Right lobe of liver (tissue), 6 donors: ENCODE measurements at regions not wholly inside any gene's neighbourhood (a gene's known extent, or its start where the extent isn't known, plus 50 kb on each side); places are given as distances from the start of the nearest gene placed in this dataset.

Source experiments
- ATAC-seq, 4 donors: fragments of 200-7000 bp; cut with Tn5 transposase; one replicate each; pipeline ENCODE4 v1.9.1; 2020; ENCODE audit warnings: mild to moderate bottlenecking in 4 of 4, moderate library complexity in 4 of 4
- DNase-seq, 3 donors: peaks; one replicate each; pipeline ENCODE4 v3.0.0-alpha.2; 2020
- H3K27ac ChIP-seq, 3 donors: fragments of 200-600 bp; one replicate each; pipeline ENCODE4 v1.8.0; 2022
- H3K27me3 ChIP-seq, 2 donors: fragments of 200-600 bp; one replicate each; pipeline ENCODE4 v1.8.0; 2022
- H3K36me3 ChIP-seq, 4 donors: fragments of 200-600 bp; sonication (generic) in 1 of 4; one replicate each; pipeline versions ENCODE4 v1.5.1 to v1.8.0; 2017 to 2022; ENCODE audit warnings: control low read depth in 1 of 4
- H3K4me1 ChIP-seq, 4 donors: fragments of 200-600 bp; sonication (generic) in 1 of 4; one replicate each; pipeline versions ENCODE4 v1.5.1 to v1.8.0; 2017 to 2022; ENCODE audit warnings: control low read depth in 1 of 4
- H3K4me3 ChIP-seq, 3 donors: fragments of 200-600 bp; one replicate each; pipeline ENCODE4 v1.8.0; 2022
- H3K9me3 ChIP-seq, 4 donors: fragments of 200-600 bp; sonication (generic) in 1 of 4; one replicate each; pipeline versions ENCODE4 v1.5.1 to v1.8.0; 2017 to 2022; ENCODE audit warnings: control low read depth in 1 of 4
- POLR2A ChIP-seq: fragments of 450-650 bp; IDR thresholded peaks from one replicate; pipeline ENCODE4 v1.6.1; 2017; ENCODE audit warnings: antibody characterized with exemption, mild to moderate bottlenecking
- WGBS: methylation state at CpG from one replicate; pipeline ENCODE4 v1.1.6; 2018; ENCODE audit warnings: low coverage, low lambda C conversion rate; ENCODE audit not compliant: insufficient coverage; ENCODE audit errors: missing lambda C conversion rate; 5-methylcytosine and 5-hydroxymethylcytosine counted together
- intact Hi-C, 2 donors: fragments of 100-400 bp; cut with DNase I; formaldehyde crosslinking; loops; one replicate each; pipeline versions ENCODE4 v1.11.2 to v1.14.1; 2022
- TF ChIP-seq, protein P1 (sequence below), 4 donors: fragments of 200-600 bp in 3 of 4; fragments of 450-650 bp in 1 of 4; IDR thresholded peaks; one replicate each; pipeline versions ENCODE4 v1.5.1 to v1.8.0; 2016 to 2022; ENCODE audit warnings: antibody characterized with exemption in 4 of 4, mild to moderate bottlenecking in 2 of 4
- donor health status: DM: no; HTN: yes; CAD: no.
- donor health status: DM: no; HTN: no; CAD: no.
- donor health status: DM: no; HTN: no; CAD: no.
- donor health status: DM: no; HTN: yes; CAD: no.
- donor health status: DM: no; HTN: yes; CAD: no.

DNA sequence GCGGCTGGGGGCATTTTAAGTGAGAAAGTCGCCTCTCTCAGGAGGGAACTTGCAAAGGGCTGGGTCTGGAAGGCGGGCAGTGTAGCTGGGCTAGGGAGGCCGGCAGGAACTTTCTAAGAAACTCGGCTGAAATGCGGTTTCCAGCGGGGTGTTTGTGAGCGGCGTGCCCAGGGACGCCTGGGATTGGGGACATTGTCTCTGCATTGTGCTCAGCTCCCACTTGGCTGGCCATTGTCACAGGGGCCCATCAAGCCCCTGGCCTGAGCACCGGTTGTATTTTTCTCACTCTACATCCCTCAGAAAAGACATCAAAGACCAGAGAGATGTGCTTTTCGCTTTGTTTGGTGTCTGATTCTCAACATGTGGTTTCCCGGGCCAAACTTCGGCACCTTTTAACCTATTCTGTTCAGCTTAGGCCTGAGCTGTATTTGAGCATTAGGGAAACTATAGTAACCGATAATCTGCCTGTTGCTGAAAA is 291.1 kb upstream of the IRX3 start:
- no peaks in the 10 kb centered on the region for H3K4me1 ChIP-seq
- no peak overlapping the region for H3K27ac ChIP-seq
- H3K9me3 ChIP-seq = no peaks in the 10 kb centered on the region
- no peaks in the 10 kb centered on the region for H3K27me3 ChIP-seq
- 29% methylated on average over 11 of the region's 15 CpGs for WGBS
- ATAC-seq = no peak
- H3K4me3 ChIP-seq = no peak overlapping the region
- intact Hi-C loops = no loop called here
- no peak for DNase-seq
- H3K36me3 ChIP-seq = no peaks in the 10 kb centered on the region
- TF ChIP-seq, protein P1, sequence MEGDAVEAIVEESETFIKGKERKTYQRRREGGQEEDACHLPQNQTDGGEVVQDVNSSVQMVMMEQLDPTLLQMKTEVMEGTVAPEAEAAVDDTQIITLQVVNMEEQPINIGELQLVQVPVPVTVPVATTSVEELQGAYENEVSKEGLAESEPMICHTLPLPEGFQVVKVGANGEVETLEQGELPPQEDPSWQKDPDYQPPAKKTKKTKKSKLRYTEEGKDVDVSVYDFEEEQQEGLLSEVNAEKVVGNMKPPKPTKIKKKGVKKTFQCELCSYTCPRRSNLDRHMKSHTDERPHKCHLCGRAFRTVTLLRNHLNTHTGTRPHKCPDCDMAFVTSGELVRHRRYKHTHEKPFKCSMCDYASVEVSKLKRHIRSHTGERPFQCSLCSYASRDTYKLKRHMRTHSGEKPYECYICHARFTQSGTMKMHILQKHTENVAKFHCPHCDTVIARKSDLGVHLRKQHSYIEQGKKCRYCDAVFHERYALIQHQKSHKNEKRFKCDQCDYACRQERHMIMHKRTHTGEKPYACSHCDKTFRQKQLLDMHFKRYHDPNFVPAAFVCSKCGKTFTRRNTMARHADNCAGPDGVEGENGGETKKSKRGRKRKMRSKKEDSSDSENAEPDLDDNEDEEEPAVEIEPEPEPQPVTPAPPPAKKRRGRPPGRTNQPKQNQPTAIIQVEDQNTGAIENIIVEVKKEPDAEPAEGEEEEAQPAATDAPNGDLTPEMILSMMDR (IDR thresholded peaks at IDR 0.05) = no peak
- TF ChIP-seq POLR2A = no peak

DNA sequence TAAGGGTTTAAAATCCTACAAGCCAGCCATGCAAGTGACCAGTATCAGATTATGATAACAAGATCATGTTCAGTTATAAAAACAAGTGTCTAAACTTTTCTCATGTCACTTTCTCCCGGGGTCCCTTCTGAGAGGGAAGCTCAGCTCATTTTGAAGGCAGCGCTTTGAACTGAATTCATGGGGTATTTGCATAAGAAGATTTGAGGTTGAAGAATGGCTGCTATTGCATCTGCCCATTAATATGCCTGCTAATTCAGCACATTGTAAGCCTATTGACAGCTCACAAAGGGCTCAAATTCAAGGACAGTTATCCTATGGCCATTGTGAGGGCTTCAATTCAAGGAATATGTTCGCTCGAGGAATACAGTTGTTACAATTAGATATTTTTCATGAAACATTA is 290.2 kb upstream of the IRX3 start:
- Histone ChIP-seq H3K27ac (no peak overlapping the region), H3K27me3 (no peaks in the 10 kb centered on the region), H3K36me3 (no peaks in the 10 kb centered on the region), H3K4me3 (no peak overlapping the region), H3K9me3 (no peaks in the 10 kb centered on the region), H3K4me1 (no peaks in the 10 kb centered on the region)
- ATAC-seq = no peak
- WGBS = 58% methylated on average over 4 of the region's 4 CpGs
- intact Hi-C loops = no loop called here
- TF ChIP-seq POLR2A = no peak
- TF ChIP-seq, protein P1 (IDR thresholded peaks at IDR 0.05) = no peak
- no peak for DNase-seq

DNA sequence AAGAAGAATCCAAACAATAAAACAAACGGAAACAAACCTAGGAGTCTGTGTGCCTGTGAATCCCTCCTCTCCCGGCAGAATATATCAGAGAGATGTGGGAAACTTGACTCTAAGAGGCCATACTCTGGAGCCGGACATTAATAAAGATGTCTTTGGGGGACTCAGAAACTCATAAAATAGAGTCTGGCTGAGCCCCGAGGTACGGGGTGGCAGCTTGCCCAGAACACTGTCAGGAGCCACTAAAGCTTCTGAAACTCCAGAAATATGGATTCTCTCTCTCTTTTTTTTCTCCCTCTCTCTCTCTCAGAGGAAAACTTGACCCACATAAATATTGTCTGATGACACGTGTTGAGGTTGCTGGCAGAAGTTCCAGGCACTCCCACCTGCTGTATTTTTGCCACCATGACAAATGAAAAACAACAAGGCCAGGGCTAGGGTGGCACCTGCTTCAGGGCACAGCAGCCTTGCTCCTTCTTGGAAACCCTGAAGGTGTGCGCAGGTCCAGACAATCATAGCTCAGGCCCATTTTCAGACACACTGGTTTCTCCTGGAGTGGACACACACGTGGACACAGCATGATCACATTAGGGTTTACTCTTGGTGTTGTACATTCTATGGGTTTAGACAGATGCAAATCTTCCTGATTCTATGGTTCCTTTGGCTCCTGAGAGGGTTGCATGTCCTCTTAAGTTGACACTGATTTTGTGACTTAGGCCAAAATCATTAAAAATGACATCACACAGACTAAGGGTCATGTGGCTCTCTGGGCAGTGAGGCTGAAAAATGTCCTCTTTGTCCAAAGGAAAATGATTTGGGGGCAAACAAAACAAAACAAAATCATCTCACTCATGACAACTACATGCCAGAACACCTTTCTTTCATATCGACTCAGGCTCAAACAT is 282.6 kb upstream of the IRX3 start:
- Histone ChIP-seq H3K27me3 (no peaks in the 10 kb centered on the region), H3K4me3 (no peak overlapping the region), H3K9me3 (no peaks in the 10 kb centered on the region), H3K4me1 (peaks cover 0 to 11% (median 0%) of the 10 kb centered on the region in 4 donors), H3K27ac (peak overlapping the region in 1 of 3 donors; percentile 33), H3K36me3 (no peaks in the 10 kb centered on the region)
- no peak for DNase-seq
- 68% methylated on average over 6 of the region's 9 CpGs for WGBS
- peak; percentile 42 to 91 (median 70) for ATAC-seq
- intact Hi-C loops = no loop called here
- no peak for TF ChIP-seq POLR2A
- TF ChIP-seq, protein P1 (IDR thresholded peaks at IDR 0.05) = no peak

DNA sequence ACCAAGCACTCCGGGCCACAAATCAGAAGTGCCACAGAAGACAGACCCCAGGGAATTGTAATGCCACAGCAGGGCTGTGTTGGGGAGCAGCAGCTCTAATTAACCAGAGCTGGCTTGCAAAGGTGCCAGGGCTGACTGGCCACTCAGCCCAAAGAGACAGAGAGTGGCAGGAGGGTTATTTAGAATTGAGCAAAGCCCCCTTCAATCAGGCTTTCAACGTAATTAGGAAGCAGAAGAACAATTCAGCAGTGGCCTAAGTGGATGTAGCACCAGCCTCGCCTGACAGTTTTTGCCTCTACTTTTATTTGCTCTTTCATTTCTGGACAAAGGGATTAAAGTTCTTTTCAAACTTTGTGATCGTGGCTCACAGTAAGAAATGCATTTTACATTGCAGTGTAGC is 278.3 kb upstream of the IRX3 start:
- DNase-seq (no peak), ATAC-seq (no peak)
- no peaks in the 10 kb centered on the region for H3K36me3 ChIP-seq
- intact Hi-C loops = no loop called here
- TF ChIP-seq POLR2A = no peak
- TF ChIP-seq, protein P1 (IDR thresholded peaks at IDR 0.05) = no peak
- WGBS = 82% methylated on average over 4 of the region's 4 CpGs
- H3K27me3 ChIP-seq = no peaks in the 10 kb centered on the region
- no peaks in the 10 kb centered on the region for H3K9me3 ChIP-seq
- H3K4me1 ChIP-seq = peaks cover 0 to 11% (median 0%) of the 10 kb centered on the region in 4 donors
- no peak overlapping the region for H3K27ac ChIP-seq
- H3K4me3 ChIP-seq = no peak overlapping the region
